GM18508 (cell line): ENCODE measurements at regions not wholly inside any gene's neighbourhood (a gene's known extent, or its start where the extent isn't known, plus 50 kb on each side); places are given as distances from the start of the nearest gene placed in this dataset.

Experiments
- ATAC-seq: cut with Tn5 transposase; IDR thresholded peaks from one replicate; pipeline ENCODE4 v1.9.1; 2021; ENCODE audit warnings: moderate number of reproducible peaks; ENCODE audit not compliant: insufficient read depth, unreplicated experiment

DNA sequence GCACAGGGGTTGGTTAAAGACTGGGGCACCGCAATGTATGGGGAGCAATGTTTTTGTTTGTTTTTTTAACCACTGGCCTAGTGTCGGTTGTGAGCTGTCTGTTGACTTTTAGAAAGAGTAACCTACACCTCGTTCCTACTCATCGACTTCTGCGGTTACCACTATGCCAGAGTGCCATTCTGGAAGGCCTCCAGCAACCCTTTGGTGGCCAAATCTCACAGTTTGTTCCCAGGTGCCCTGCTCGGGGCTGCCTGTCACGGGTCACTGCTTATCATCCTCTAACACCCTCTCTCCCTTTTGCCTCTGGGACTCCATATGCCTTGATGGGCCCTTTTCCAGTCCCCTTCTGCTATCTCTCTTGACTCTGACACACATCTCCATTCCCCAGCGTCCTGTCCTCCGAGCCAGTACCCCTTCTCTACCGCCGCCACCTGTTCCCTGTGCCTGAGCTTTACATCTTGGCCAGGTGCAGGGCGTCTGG lies 290.4 kb upstream of the C2CD4B start:
- no peak for ATAC-seq

DNA sequence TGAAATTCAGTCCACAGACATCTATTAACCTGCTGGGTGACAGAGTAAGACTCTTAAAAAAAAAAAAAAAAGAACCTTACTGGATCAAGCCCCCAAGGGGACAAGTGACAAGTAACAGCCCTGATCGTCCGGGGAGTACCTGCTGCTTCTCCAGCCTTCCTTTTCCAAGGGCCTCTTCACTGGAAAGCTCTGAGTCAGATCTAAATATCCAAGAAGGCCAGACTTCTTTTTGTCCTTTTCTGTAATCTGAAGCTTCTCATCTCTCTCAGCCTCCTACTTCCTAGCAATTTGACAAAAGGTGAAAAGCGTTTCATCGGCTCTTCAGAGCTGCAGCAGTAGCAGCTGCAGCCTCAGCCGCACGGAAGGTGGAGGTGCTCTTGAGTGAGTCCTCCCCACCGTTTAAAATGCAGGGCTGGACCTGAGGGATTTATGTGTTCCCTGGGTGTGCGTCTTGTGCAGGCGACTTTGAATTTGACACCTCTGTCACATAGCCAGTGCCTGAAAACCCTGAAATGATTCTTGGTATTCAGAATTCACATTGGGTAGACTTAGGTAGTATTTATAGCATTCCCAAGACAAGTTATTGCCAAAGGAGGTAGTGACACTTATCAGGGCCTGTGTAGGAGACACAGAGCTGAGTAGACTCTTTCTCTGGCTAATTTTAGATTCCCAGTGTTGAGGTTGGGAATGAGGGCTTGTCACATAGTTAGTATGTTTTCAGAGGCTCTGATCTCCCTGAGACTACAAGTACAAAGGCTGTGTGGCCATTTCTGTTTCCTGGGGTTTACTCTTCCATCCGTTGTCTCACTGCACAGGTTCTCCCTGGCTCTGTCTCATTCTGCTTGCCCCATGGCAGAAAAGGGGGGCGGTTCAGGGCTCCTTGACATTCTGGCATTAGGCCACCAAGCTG lies 291.2 kb upstream of the C2CD4B start:
- ATAC-seq: no peak

DNA sequence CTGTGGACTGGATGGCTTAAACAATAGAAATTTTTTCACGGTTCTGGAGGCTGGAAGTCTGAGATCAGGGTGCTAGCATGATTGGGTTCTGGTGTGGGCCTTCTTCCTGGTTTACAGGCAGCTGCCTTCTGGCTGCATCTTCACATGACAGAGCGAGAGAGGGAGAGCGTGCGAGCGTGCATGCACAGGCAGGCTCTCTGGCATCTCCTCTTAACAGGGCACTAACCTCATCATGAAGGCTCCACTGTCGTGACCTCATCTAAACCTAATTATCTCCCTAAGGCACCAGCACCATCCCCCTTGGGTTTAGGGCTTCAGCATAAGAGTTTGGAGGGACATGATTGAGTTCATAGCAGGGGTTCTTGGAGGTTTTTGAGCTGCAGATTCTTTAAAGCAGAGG lies 292.0 kb upstream of the C2CD4B start:
- no peak for ATAC-seq

DNA sequence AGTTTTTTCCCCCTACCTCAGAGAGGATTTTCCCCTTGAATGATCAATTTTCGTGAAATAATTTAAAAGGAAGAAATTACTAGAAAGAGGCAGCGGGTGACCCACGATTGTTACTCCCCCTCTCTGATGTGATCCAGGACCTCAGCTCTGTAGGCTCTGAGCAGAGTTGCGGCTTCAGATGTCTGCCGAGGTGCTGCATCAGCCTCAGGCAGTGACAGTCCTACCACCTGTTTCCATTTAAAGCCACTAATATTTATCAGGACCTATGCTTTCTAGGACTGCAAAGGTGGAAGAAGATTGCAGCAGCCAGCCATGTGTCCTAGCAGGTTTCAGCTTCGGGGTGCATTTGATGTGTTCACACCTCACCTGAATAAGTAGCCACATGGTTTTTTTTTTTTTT lies 294.8 kb upstream of the C2CD4B start:
- ATAC-seq: no peak

DNA sequence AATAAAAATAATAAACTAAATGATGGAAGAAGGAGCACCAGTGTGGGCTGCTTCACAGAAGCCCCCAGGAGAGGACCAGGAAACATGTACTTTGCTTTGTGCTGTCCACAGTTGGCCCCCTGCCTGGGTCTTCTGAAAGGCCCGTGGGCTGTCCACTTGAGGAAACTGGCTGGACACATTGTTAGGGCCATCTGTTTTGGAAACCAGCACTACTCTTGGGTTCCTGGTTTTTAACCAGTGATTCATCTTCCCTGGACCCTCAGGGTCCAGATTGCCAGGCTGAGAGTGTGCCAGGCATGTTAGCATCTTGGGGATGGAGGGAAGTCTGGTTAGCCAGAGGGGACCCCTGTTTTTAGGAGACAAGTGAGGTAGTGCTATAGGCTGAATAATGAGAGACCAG lies 297.2 kb upstream of the C2CD4B start:
- ATAC-seq: no peak

DNA sequence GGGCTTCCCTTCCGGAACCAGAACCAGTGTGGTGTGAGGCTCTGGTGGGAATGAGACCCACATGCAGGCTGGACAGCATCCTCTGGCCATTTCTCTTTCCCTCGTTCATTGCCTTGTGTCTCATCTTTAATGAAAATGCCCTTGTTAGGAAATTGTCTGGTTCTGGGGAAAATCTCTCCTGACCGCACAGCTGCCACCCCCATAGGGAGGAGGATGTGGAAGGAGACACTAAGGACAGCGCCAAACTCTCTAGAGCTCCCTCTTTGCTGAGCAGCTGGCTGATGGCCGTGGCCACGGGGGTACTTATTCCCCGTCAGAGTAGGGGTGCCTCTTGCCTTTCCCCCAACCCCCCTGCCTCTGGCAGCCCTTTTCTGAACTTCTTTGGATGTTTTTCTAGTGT lies 297.6 kb upstream of the C2CD4B start:
- no peak for ATAC-seq

DNA sequence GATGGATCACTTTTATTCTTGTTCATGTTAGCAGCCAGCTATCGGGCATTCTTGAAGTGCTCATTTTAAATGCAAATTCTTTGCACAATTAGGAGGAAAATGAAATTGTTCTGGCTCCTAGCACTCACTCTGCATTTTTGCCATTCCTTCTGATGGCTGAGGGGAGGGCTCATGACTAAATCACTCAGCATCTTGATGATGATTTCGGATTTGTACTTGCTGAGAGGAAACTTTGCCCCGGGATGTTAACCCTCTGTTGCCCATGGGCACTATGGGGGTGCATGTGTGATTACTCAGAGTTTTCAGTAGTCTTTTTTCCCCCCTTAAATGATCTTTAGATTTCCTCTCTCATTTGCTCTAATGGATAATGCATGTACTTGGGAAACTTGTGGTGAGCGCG lies 299.6 kb upstream of the C2CD4B start:
- no peak for ATAC-seq

DNA sequence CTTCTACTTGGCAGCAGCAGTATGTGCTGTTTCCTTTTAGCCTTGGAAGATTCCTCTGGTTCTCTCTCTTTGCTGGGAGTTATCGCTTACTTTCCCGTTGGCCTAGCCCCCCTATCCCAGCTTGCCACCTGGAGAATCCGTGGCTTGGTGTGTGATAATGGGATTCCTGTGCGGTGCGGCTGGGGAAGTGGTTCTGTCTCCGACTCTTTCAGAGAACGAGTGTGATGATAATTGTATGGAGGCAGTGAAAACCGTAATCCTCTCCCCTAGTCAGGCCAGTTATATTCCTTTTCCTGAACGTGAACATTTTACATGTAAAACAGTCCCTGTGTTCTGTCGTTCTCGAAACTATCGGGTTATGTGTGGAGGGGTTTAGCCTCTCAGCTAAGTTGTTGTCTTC lies 300.1 kb upstream of the C2CD4B start:
- no peak for ATAC-seq

DNA sequence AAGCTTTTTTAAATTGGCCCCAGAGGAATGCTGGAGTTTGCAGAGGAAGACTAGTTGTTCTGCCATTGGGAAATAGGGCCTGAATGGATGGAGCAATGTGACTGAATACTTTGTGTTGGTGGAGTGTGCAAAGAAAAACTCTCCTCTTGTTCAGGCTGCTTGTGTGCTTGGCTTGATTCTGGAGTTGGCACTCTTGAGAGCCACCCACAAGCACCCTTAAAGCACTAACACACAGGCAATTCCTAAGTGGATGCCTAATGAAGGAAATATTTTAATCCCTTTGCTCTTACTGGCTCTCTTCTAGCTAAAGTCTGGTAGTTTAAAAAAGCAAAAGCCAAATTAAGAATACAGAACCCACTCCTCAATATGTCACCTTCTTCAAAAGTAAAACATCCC lies 304.4 kb upstream of the C2CD4B start:
- ATAC-seq: no peak

DNA sequence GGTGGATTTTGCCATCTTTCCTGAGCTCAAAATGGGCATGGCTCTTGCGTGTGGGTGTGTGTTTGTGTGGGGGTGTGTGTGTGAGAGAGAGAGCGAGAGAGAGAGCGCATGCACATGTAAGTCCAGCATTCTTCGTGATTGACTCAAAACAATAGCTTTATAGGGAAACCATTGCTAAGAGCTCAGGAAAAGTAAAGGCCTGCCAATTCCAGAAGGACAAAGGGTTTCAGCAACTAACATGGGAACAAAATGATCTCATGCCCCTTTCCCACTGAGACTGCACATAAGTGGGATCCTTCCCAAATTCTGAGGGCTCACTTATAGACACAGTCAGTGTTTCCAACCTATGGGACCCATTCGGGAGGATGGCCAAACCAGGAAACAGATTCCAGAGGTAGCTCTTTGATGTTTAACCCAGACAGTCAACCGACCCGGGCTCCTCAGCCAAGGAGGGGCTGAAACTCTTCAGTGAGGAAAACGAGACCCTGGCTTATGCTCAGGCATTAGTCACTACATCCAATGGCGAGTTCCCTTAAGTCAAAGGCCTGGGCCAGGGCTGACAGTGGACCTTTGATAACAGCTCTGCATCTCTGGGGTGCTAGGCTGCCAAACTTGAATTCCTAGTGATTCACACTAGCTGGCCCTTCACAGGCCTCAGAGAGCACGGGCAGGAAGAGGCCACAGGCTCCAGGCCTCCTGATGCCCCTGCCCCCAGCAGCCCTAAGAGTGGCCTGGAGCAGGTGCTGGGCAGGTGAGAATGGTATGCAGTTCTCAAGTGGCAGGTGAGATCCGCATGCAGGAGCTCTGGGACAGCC lies 305.0 kb upstream of the C2CD4B start:
- no peak for ATAC-seq

DNA sequence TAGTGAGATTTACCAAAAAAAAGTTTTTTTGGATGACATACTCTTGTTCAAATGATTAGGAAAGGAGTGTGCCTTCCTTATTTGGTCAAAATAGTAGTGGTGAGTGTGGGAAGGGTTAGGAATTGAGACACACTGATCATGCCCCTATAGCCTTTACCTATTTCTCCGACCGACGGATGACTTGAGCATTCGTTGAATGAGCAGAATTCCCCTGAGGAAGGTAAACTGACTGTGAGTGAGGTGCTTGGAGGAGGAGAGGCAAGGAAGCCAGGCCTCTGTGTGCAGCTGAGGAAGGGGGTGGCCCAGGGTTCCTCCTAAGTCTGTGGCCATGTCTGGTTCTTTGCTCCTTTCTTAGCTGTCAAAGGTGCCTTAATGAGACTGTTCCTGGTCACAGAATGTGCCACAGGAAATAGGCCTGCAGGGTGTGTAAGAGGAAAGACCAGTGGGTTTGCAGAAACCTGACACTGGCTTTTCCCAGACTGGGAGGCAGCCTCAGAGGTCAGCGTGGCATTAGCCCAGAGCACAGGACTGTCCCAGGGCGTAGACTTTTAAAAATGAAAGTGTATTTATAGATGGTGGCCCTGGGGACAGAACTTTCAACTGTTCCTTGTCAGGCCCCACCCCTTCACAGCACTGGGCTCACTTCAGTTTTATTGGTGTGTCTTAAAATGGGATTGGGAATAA lies 307.7 kb upstream of the C2CD4B start:
- ATAC-seq: no peak

DNA sequence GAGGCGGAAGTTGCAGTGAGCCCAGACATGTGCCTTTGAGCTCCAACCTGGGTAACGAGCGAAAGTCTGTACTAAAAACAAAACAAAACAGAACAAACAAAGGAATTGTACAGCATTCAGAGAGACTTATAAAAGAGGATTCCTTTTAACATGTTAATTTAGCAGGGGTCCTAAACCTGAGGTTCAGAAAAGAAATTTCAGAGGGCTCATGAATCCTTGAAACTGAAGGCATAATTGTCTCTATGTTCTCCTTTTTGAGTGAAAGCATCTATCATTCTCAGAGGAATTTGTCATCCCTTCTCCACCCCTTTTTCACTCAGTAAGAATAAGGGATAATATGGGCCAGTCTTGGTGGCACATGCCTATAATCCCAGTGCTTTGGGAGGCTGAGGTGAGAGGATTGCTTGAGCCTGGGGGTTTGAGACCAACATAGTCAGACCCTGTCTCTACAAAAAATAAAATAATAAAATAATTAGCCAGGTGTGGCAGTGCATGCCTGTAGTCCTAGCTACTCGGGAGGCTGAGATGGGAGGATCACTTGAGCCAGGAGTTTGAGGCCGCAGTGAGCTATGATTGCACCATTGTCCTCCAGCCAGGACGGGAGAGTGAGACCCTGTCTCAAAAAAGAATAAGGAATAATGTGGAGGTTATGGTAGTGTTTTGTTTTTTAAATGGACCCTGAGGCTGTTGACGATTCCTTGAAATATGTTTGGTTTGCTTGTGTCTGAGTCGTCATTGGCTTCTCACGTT lies 309.1 kb upstream of the C2CD4B start:
- ATAC-seq: no peak

DNA sequence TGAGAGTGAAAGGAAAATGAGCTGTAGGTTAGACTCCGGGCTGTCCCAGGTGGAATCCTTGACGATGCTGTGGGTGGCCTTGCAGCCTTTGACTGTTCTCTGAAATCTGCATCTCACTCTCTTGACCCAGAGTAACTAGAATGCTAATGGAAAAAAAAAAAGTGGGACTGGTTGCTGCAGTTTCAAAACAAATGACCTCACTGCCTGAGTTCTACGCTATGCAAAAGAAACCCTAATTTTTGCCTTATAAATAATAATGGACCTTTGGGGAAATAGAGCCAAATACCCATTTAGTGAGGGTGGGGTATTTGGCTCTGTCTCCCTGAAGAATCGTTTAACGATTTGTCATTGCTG lies 309.7 kb upstream of the C2CD4B start:
- no peak for ATAC-seq

DNA sequence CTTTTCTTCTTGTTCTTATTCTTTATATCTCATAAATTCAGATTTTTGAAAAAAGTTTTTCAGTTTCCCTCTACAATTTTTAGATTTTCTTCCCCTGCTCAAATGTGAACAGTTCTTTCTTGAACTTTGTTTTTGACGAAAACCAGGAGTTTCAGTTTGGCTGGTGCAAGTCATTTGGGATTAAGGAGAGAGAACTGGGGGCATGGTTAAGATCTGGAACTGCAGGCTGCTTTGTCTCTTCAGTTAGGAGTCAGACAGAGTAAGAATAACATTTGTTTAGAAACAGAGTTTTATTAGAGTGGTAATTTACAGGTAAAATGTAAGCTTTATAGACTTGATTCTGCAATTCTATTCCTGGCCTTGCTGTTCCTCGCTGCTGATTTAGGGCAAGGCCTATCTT lies 310.5 kb upstream of the C2CD4B start:
- ATAC-seq: no peak

DNA sequence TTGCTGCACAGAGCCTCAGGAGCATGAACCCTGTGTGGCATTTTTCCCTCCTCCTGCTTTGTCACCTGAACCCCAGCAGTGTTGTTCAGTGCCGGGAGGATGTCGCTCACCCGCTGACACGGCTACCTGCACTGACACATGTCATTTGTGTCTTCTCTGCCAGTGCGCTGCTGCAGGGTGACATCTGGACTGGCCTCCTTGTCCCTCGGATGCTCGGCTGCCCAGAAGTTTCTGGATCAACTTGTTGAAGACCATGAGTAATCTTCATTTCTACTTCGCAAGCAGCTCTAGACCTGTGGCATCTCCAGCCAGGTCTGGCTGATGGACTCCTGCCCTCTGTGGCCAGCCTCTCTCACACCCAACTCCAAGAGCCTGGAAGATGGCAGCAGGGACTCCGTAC lies 311.1 kb upstream of the C2CD4B start:
- no peak for ATAC-seq

DNA sequence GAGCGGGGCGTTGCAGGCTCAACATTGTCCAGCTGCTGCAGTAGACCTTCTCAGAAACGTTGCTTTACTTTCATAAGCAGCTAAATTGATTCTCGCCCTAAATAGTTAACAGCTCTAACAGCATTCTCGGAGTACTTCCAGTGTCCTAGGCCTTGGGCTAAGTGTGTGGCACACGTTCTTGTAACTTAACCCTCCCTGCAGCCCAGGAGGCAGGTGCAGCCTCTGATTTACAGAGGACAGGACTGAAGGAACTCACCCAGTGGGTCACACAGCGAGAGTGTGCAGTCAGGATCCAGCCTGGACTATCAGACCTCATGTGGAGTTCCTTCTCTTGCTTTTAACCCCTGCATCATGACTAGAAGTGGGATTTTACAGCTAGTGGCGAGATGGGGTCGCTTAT lies 312.8 kb upstream of the C2CD4B start:
- ATAC-seq: no peak

DNA sequence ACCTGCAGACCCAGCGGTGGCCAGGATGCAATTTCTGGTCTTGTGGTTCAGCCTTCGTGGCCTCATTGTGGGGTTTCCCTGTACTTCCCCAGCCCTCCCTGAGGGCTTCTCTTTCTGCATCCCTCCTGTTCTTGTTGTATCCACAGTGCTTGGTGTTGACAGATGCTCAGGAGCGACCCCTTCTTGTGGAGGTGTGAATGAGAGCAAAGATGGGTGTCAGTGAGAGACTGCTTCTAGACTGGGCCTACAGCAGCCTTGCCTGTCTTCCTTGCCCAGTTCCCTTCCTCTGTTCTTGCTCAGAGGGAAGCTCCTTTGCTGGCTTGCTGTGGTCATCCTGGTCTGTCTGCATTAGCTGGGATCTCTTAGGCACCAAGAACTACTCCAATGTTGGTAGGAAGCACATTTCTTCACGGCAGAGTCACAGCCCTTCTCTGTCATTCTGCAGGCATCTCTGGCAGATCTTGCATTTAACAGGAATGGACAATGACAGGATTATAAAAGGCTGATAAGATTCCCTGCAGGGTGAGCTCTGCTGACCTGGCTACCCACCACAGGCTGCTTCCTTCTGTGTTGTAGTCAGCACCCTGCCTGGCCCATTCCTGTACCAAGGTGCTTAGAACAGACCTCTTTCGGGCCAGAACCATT lies 317.8 kb upstream of the C2CD4B start:
- ATAC-seq: peak; percentile 45

DNA sequence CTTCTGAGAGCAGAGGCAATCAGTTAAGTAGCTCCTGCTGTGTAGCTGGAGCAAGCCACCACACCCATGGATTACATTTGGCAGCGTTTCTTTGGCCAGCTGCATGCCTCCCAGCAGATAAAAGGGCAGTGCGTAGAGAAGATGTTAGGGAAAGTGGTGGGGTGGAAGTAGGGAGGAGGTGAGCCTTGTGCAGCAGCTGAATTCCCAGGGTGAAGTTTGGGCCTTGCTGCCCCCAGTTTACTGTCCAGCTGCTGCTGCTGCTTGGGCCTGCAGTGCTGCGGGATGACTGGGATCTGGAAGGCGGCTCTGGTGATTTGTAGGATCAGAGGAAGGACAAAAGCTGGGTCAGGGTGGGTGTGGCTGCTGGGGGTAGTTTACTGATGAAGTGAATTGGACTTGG lies 318.7 kb upstream of the C2CD4B start:
- ATAC-seq: no peak

DNA sequence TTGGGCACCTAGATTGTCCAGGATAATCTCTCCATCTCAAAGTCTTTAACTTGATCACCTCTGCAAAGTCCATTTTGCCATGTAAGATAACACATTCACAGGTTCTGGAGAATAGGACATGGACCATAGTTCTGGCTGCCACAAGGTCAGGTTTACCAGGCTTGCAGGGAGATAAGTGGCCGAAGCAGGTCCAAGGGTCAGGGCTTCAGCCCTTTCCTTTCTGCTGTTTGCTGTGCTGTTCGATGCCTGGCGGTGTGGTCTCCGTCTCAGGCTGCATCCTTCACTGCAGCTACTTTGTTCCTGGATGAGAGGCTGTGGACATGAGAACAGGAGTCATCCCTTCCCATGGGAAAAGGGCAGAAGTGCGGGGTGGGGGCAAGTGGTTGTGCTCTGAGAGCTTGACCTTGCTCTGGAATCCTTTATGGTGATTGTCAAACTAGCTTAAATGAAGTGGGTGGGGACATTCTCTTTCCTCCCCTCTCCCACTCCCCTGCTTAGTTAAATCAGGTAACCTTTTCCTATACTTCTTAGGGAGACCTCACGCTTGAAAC lies 320.2 kb upstream of the C2CD4B start:
- ATAC-seq: no peak

DNA sequence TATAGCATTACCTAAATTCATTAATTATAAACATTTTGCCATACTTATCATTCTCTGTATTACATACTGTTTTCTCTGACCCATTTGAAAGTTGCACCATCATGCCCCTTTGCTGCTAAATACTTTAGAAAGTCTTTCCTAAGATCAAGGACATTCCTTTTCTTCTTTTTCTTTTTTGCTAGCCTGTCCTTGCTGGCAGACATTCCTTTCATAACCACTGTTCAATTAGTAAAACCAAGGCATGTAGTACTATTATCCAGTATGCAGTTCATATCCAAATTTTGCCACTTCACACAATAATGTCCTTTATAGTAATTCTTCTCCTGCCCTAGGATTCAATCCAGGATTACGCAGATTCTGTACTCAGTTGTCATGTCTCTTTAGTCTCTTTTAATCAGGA lies 321.0 kb upstream of the C2CD4B start:
- ATAC-seq: no peak
